ENCODE measurements at regions not wholly inside any gene's neighbourhood (a gene's known extent, or its start where the extent isn't known, plus 50 kb on each side); places are given as distances from the start of the nearest gene placed in this dataset.

- TF ChIP-seq POLR2A (IDR thresholded peaks at IDR 0.05): no peak
- TF ChIP-seq CTCF (IDR thresholded peaks at IDR 0.05): no peak
- no peak for TF ChIP-seq POLR2AphosphoS5 (IDR thresholded peaks at IDR 0.05)
These were observed 1024.3 kb downstream of the NR2F1-AS1 start for GRCh38 chr5:92556747-92557146.
